NB4 (cell line): ENCODE measurements at regions not wholly inside any gene's neighbourhood (a gene's known extent, or its start where the extent isn't known, plus 50 kb on each side); places are given as distances from the start of the nearest gene placed in this dataset.

Source experiments
- DNase-seq: peaks from one replicate; pipeline ENCODE4 v3.0.0; 2010; ENCODE audit warnings: low read depth
- H3K4me3 ChIP-seq: one replicate; pipeline ENCODE4 v1.5.1; 2011; ENCODE audit warnings: mild to moderate bottlenecking, low read depth, low read length, moderate library complexity
- MYC ChIP-seq: IDR thresholded peaks from 2 replicates; pipeline ENCODE4 v1.6.1; 2011; ENCODE audit warnings: low read depth, low read length
- POLR2A ChIP-seq: IDR thresholded peaks from 2 replicates; pipeline ENCODE4 v1.6.1; 2011; ENCODE audit warnings: mild to moderate bottlenecking; ENCODE audit not compliant: insufficient read length; ENCODE audit errors: extremely low read depth
- TF ChIP-seq, protein P1 (sequence below): IDR thresholded peaks from one replicate; pipeline ENCODE4 v1.5.1; 2012; ENCODE audit warnings: low read depth, low read length
- TF ChIP-seq, protein P2 (sequence below): IDR thresholded peaks from 2 replicates; pipeline ENCODE4 v1.6.1; 2011; ENCODE audit warnings: low read depth, low read length

DNA sequence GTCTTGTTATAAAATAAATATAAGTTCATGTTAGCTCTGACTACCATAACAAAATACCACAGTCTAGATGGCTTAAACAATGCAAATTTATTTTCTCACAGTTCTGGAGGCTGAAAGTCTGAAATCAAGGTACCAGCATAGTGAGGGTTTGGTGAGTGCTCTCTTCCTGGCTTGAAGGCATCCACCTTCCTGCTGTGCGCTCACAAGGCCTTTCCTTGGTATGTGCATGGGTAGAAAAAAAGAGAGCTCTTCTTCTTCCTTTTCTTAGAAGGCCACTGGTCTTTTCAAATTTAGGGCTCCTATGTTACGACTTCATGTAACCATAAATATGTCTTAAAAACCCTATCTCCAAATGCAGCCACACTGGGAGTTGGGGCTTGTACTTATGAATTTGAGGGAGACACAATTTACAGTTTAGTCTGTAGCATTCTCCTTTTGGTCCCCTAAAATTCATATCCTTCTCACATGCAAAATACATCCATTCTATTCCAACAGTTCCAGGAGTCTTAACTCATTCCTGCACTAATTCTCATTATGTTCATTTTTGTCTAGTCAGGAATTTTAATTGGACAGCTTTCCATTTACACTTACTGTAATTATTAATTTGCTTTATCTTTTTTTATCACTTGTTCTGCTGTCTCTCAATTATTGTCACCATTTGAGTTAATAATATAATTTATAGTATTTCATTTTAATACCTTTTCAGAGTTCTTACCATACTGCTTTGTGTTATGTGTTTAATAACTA is 381.9 kb upstream of the EPHA7 start:
- no peak overlapping the region for H3K4me3 ChIP-seq
- no peak for DNase-seq
- TF ChIP-seq POLR2A (no peak), MYC (no peak)
- TF ChIP-seq, protein P1, sequence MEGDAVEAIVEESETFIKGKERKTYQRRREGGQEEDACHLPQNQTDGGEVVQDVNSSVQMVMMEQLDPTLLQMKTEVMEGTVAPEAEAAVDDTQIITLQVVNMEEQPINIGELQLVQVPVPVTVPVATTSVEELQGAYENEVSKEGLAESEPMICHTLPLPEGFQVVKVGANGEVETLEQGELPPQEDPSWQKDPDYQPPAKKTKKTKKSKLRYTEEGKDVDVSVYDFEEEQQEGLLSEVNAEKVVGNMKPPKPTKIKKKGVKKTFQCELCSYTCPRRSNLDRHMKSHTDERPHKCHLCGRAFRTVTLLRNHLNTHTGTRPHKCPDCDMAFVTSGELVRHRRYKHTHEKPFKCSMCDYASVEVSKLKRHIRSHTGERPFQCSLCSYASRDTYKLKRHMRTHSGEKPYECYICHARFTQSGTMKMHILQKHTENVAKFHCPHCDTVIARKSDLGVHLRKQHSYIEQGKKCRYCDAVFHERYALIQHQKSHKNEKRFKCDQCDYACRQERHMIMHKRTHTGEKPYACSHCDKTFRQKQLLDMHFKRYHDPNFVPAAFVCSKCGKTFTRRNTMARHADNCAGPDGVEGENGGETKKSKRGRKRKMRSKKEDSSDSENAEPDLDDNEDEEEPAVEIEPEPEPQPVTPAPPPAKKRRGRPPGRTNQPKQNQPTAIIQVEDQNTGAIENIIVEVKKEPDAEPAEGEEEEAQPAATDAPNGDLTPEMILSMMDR = no peak
- TF ChIP-seq, protein P2, sequence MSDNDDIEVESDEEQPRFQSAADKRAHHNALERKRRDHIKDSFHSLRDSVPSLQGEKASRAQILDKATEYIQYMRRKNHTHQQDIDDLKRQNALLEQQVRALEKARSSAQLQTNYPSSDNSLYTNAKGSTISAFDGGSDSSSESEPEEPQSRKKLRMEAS = no peak

DNA sequence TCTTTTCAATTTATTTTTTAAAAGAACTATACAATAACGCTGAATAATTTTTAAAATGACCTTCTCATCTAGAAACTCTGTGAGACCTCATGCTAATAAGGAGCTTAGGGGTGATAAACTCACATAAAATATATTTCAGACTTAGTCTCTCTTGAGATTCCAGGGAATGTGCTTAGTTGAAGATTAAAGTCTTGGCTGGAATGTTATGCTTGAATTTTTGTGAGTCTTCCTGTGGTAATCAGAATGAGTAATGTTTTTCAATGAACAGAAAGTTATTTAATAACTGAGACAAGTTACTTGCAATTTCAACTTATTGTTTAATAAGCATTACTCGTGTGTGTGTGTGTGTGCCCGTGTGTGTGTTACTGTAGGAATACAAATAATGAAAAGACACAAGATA is 379.9 kb upstream of the EPHA7 start:
- TF ChIP-seq POLR2A (no peak), MYC (no peak)
- TF ChIP-seq, protein P2 = no peak
- TF ChIP-seq, protein P1 = no peak
- DNase-seq = no peak
- H3K4me3 ChIP-seq = no peak overlapping the region

DNA sequence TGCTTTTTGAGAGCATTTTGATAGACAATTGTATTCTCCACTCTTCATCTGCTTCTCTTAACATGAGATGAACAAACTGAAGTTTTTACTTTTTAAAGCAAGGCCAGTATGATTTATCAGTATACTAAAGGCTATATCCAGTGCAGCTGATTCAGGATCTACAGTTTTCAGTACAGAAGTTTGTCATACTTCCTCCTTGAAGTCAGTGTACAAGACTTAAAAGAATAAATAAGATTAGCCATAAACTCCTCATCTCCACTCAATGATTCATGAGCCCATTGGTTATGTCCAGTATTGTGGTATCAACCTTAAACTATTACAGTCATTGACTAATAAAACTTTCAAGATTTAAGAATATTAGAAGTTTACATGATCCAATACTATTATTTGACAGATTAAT is 374.8 kb upstream of the EPHA7 start:
- TF ChIP-seq, protein P1 = no peak
- TF ChIP-seq MYC (no peak), POLR2A (no peak)
- TF ChIP-seq, protein P2 = no peak
- DNase-seq = no peak
- no peak overlapping the region for H3K4me3 ChIP-seq

DNA sequence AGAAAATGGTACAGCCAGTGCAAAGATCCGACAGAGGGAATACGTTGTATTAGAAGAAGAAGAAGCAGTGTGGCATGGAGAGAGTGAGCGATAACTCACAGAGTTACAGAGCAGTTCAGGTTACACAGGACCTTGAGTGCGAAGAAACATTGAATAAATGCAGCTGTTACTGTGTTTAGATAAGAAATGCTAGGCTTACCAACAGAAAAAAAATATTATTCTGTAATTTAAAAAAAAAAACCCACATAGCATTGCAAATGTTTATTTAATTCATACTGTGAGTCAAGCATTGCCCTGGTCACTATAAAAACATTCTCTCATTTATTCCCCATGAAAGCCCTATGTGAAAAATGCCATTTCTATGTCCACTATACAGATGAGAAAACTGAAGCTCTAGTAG is 373.4 kb upstream of the EPHA7 start:
- DNase-seq = no peak
- H3K4me3 ChIP-seq = no peak overlapping the region
- no peak for TF ChIP-seq MYC

DNA sequence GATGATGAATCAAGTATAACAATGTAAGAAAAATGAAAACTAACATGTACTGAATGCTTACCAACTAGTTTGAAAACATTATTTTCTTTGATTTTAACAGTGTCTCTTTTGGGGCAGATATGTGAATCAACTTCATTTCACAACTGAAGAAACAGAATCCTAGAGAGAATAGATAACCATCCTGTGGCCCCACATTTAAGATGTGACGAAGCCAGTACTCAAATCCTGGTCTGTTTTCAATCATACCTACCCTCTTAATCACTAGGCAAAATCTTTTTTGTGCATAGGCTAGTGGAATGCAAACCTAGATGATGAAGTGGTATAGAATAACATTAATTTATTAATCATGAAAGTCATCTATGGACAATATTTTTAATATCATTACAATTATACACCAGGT is 371.6 kb upstream of the EPHA7 start:
- TF ChIP-seq MYC (no peak), POLR2A (no peak)
- TF ChIP-seq, protein P2 = no peak
- TF ChIP-seq, protein P1 = no peak
- no peak for DNase-seq
- no peak overlapping the region for H3K4me3 ChIP-seq

DNA sequence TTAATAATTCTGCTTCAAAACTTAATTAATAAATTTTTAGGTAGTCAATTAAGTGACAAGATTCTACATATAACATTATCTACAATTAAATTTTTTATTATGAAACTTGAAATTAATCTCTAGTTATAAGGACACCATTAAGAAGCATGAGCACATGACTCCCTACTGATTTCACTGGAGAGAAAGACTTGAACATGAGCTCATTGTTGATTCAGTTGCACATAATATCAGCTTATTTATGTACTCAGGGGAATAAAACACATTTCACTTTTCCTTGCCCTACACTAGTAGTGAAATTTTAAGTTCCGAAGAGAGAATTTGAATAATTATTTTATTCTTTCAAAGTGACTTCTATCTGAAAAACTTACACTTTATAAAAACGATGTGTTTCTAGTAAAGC is 370.2 kb upstream of the EPHA7 start:
- TF ChIP-seq MYC (no peak), POLR2A (no peak)
- TF ChIP-seq, protein P1 = no peak
- TF ChIP-seq, protein P2 = no peak
- H3K4me3 ChIP-seq = no peak overlapping the region
- DNase-seq = no peak
